ENCODE measurements at regions not wholly inside any gene's neighbourhood (a gene's known extent, or its start where the extent isn't known, plus 50 kb on each side); places are given as distances from the start of the nearest gene placed in this dataset.
"Not testable (repeated sequence)": the region's sequence is repeated elsewhere in the genome, so short reads cannot be mapped to it uniquely, and the experiment has no call there.

GRCh38 chr10:90075995-90076394 lies 374.6 kb downstream of the KIF20B start:
- H3K9ac ChIP-seq (ENCODE audit: low read length) = no peak overlapping the region
- H3K9me3 ChIP-seq (ENCODE audit: insufficient read depth, low read length) = no peaks in the 10 kb centered on the region
- H3F3A ChIP-seq (ENCODE audit: insufficient read depth) = no peaks in the 10 kb centered on the region
- TF ChIP-seq, protein P1, sequence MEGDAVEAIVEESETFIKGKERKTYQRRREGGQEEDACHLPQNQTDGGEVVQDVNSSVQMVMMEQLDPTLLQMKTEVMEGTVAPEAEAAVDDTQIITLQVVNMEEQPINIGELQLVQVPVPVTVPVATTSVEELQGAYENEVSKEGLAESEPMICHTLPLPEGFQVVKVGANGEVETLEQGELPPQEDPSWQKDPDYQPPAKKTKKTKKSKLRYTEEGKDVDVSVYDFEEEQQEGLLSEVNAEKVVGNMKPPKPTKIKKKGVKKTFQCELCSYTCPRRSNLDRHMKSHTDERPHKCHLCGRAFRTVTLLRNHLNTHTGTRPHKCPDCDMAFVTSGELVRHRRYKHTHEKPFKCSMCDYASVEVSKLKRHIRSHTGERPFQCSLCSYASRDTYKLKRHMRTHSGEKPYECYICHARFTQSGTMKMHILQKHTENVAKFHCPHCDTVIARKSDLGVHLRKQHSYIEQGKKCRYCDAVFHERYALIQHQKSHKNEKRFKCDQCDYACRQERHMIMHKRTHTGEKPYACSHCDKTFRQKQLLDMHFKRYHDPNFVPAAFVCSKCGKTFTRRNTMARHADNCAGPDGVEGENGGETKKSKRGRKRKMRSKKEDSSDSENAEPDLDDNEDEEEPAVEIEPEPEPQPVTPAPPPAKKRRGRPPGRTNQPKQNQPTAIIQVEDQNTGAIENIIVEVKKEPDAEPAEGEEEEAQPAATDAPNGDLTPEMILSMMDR (IDR thresholded peaks at IDR 0.05; ENCODE audit: insufficient read depth, low read length, poor library complexity, severe bottlenecking) = no peak
- no peak for TF ChIP-seq EZH2phosphoT487 (conservative IDR thresholded peaks at IDR 0.05; ENCODE audit: low read length)
- H3K79me2 ChIP-seq (ENCODE audit: insufficient read depth, low read length) = no peaks in the 10 kb centered on the region
- no peak overlapping the region for H3K27ac ChIP-seq (ENCODE audit: low read depth, low read length)
- H3K9me2 ChIP-seq (replicated peaks; ENCODE audit: insufficient read depth, low read length) = no peaks in the 10 kb centered on the region; the same call in none of the 2 replicates
- H2AFZ ChIP-seq (ENCODE audit: low read depth, low read length, severe bottlenecking) = no peak overlapping the region
- no peak overlapping the region for H3K4me3 ChIP-seq (ENCODE audit: insufficient read depth, low read length, poor library complexity, severe bottlenecking)
- H3K27me3 ChIP-seq (ENCODE audit: low read length) = no peaks in the 10 kb centered on the region
- H3K36me3 ChIP-seq (ENCODE audit: low read length) = no peaks in the 10 kb centered on the region
- no peaks in the 10 kb centered on the region for H4K20me1 ChIP-seq (ENCODE audit: low read depth, low read length)
- no peak overlapping the region for H3K4me2 ChIP-seq (ENCODE audit: low read depth, low read length, poor library complexity, severe bottlenecking)

GRCh38 chr10:90079819-90080218 lies 378.4 kb downstream of the KIF20B start:
- no peak overlapping the region for H3K4me3 ChIP-seq (ENCODE audit: insufficient read depth, low read length, poor library complexity, severe bottlenecking)
- no peak for TF ChIP-seq EZH2phosphoT487 (conservative IDR thresholded peaks at IDR 0.05; ENCODE audit: low read length)
- TF ChIP-seq, protein P1 (IDR thresholded peaks at IDR 0.05; ENCODE audit: insufficient read depth, low read length, poor library complexity, severe bottlenecking) = no peak
- no peaks in the 10 kb centered on the region for H3K36me3 ChIP-seq (ENCODE audit: low read length)
- no peak overlapping the region for H2AFZ ChIP-seq (ENCODE audit: low read depth, low read length, severe bottlenecking)
- H4K20me1 ChIP-seq (ENCODE audit: low read depth, low read length) = no peaks in the 10 kb centered on the region
- no peaks in the 10 kb centered on the region for H3F3A ChIP-seq (ENCODE audit: insufficient read depth)
- H3K9ac ChIP-seq (ENCODE audit: low read length) = no peak overlapping the region
- no peaks in the 10 kb centered on the region for H3K27me3 ChIP-seq (ENCODE audit: low read length)
- H3K9me3 ChIP-seq (ENCODE audit: insufficient read depth, low read length) = no peaks in the 10 kb centered on the region
- H3K27ac ChIP-seq (ENCODE audit: low read depth, low read length) = no peak overlapping the region
- H3K4me2 ChIP-seq (ENCODE audit: low read depth, low read length, poor library complexity, severe bottlenecking) = no peak overlapping the region
- no peaks in the 10 kb centered on the region for H3K79me2 ChIP-seq (ENCODE audit: insufficient read depth, low read length)
- H3K9me2 ChIP-seq (replicated peaks; ENCODE audit: insufficient read depth, low read length) = no peaks in the 10 kb centered on the region; the same call in 1 of the 2 replicates

DNA sequence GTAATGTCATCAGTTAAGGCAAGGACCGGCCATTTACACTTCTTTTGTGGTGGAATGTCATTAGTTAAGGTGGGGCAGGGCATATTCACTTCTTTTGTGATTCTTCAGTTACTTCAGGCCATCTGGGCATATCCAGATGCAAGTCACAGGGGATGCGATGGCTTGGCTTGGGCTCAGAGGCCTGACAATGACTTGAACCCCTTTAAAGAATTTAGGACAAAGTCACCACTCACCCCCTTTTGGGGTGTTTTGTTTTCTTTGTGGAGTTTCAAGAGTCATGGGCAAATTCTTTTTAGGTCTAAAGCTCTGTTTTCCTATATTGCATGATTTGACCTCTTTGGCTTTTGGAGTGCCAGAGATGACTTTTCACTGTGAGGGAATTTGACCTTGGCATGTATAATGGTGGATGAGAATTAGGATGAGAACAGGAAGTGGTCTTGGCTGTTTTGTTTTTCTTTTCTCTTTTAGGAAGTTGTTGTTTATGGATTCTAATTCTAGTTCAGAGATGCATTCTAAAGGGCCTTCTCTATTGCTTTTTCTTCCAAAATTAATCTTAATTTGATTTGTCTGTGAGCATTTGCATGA lies 385.3 kb downstream of the KIF20B start:
- not testable (repeated sequence) for H3K4me2 ChIP-seq (ENCODE audit: low read depth, low read length, poor library complexity, severe bottlenecking); H3K4me3 ChIP-seq (ENCODE audit: insufficient read depth, low read length, poor library complexity, severe bottlenecking); H3K27ac ChIP-seq (ENCODE audit: low read depth, low read length)

GRCh38 chr10:90087197-90088023 lies 386.0 kb downstream of the KIF20B start:
- H4K20me1 ChIP-seq (ENCODE audit: low read depth, low read length) = no peaks in the 10 kb centered on the region
- no peaks in the 10 kb centered on the region for H3K9me3 ChIP-seq (ENCODE audit: insufficient read depth, low read length)
- no peak overlapping the region for H2AFZ ChIP-seq (ENCODE audit: low read depth, low read length, severe bottlenecking)
- H3K4me3 ChIP-seq (ENCODE audit: insufficient read depth, low read length, poor library complexity, severe bottlenecking) = no peak overlapping the region
- TF ChIP-seq, protein P1 (IDR thresholded peaks at IDR 0.05; ENCODE audit: insufficient read depth, low read length, poor library complexity, severe bottlenecking) = no peak
- no peak for TF ChIP-seq EZH2phosphoT487 (conservative IDR thresholded peaks at IDR 0.05; ENCODE audit: low read length)
- H3K27ac ChIP-seq (ENCODE audit: low read depth, low read length) = no peak overlapping the region
- H3K4me2 ChIP-seq (ENCODE audit: low read depth, low read length, poor library complexity, severe bottlenecking) = no peak overlapping the region
- H3K79me2 ChIP-seq (ENCODE audit: insufficient read depth, low read length) = no peaks in the 10 kb centered on the region
- H3K9ac ChIP-seq (ENCODE audit: low read length) = no peak overlapping the region
- H3K27me3 ChIP-seq (ENCODE audit: low read length) = no peaks in the 10 kb centered on the region
- no peaks in the 10 kb centered on the region for H3K9me2 ChIP-seq (replicated peaks; ENCODE audit: insufficient read depth, low read length)
- H3F3A ChIP-seq (ENCODE audit: insufficient read depth) = no peaks in the 10 kb centered on the region
- no peaks in the 10 kb centered on the region for H3K36me3 ChIP-seq (ENCODE audit: low read length)

More for the DNA sequence above, 385.3 kb downstream of the KIF20B start:
- not testable (repeated sequence) for H3F3A ChIP-seq (ENCODE audit: insufficient read depth); H3K36me3 ChIP-seq (ENCODE audit: low read length); H3K9me3 ChIP-seq (ENCODE audit: insufficient read depth, low read length); H2AFZ ChIP-seq (ENCODE audit: low read depth, low read length, severe bottlenecking); H4K20me1 ChIP-seq (ENCODE audit: low read depth, low read length); H3K79me2 ChIP-seq (ENCODE audit: insufficient read depth, low read length); H3K9me2 ChIP-seq (replicated peaks; ENCODE audit: insufficient read depth, low read length); H3K27me3 ChIP-seq (ENCODE audit: low read length); H3K9ac ChIP-seq (ENCODE audit: low read length)

Data from SU-DHL-6 (cell line).